Dermis microvascular lymphatic vessel endothelial cell (primary cell): ENCODE measurements at regions not wholly inside any gene's neighbourhood (a gene's known extent, or its start where the extent isn't known, plus 50 kb on each side); places are given as distances from the start of the nearest gene placed in this dataset.

ENCODE experiments used
- DNase-seq, 2 donors: peaks; one replicate each; pipeline versions ENCODE4 v3.0.0 to v3.0.0-alpha.2; 2010; ENCODE audit warnings: low read depth in 2 of 2

GRCh38 chr6:15077006-15077405, 168.9 kb upstream of the JARID2 start:
- DNase-seq = no peak

GRCh38 chr6:15077961-15078360, 167.9 kb upstream of the JARID2 start:
- DNase-seq = no peak

DNA sequence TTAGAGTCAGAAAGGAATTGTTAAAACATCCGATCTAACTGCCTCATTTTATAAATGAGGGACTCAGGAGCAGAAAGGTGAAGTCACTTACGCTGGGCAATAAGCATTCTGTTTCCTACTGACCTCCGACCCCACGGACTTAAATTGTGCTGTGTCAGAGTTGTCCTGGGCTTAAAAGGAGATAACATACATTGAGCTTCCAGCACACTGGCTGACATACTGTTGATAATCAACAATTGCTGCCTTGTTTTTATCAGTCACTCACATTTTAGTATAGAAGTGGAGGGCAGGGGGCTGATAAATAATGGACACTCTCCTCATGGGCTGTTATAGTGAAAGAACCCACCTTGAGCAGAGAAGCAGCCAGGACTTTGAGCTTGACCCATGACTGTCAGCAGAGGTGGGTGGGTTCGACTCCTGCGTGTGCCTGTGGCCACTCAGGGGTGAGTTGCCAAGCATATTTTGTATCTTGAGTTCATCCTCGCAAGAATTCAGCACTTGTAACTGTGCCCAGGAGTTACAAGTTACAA, 166.5 kb upstream of the JARID2 start:
- no peak for DNase-seq

GRCh38 chr6:15080895-15081294, 165.0 kb upstream of the JARID2 start:
- DNase-seq = no peak

DNA sequence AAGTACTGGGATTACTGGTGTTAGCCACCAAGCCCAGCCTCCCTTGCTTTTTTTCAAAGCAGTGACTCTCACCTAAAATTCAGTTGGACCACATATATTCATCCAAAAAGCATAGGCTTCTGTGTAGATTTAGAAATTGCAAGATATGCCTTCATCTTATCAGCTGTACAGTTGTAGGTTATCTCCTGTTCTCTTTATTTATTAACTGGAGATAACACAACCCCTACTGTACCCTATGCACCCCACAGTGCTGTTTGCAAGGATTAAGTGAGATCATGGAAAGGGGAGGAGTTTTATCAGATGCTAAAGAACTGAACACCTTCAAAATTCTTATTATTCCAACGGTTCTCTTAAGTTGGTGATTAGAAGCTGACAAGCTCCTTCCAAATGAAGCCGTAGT, 164.4 kb upstream of the JARID2 start:
- DNase-seq = no peak

GRCh38 chr6:15082708-15083107, 163.2 kb upstream of the JARID2 start:
- DNase-seq = no peak

DNA sequence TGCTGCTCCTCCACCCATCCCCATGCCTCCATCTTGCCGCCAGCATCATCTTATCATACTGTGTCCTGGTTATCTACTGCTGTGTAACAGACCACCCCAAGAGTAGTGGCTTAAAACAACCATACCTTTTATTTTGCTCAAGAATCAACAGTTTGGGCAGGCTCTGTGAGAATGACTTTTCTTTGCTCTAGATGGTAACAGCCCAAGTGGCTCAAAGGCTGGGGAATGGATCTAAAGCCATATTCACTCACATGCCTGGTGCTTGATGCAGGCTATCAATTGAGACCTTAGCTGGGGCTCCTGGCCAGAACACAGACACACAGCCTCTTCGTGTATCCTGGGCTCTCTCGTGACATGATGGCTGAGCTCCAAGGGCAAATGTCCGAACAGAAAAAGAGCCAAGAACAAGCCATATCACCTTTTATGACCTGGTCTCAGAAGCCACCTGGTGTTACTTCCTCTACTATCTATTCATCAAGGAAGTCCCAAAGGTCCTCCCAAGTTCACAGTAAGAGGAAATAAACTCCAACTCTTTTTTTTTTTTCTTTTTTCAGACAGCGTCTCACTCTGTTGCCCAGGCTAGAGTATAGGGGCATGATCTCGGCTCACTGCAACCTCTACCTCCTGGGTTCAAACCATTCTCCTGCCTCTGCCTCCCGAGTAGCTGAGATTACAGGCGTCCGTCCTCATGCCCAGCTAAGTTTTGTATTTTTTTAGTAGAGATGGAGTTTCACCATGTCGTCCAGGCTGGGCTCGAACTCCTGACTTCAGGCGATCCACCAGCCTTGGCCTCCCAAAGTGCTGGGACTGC, 159.3 kb upstream of the JARID2 start:
- no peak for DNase-seq

DNA sequence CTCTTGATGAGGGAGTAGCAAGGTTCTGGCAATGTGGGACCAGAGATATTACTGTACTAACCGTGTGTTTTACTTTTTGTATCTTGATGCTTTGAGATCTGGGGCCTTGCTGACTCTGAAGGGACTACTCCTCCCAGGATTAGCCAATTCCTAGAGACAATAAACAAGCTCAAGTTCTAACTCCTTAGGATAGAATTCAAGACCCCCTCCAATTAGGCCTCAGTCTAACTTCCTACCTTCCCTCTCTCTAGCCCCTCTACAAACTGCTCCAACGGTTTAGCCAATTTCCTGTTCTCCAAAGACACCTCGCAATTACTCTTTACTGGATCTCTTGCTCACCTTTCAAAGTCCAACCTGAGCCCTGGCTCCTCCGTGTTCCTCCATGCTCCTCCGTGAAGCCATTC, 158.7 kb upstream of the JARID2 start:
- DNase-seq = no peak

- DNase-seq = no peak
These were observed 156.8 kb upstream of the JARID2 start for GRCh38 chr6:15088904-15089568.

DNA sequence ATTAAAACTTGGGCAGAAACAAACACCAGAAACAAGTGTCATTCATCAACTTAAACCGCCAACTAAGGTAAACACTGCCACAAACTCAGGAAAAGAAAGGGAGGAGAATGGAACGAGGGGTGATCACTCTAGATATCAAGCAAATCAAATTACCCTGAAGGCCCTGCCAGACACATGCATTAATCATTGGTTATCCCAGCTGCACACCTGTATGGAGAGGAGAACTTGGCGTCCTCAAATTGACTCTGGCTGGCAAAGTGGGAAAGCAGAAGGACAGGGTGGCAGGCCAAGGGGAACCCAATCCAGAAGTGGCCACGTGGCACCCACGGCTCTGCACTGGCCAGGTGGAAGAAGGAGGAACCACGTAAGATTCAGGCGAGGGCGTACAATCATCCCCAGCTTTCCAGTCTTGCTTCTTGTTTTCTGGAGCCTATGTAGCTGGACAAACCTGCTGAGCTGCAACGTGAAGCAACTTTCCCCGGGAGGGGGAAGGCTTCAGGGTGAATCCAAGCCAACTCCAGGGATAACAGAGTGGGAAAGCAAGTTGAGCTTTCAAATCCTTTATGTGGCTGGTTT, 156.2 kb upstream of the JARID2 start:
- DNase-seq = no peak

DNA sequence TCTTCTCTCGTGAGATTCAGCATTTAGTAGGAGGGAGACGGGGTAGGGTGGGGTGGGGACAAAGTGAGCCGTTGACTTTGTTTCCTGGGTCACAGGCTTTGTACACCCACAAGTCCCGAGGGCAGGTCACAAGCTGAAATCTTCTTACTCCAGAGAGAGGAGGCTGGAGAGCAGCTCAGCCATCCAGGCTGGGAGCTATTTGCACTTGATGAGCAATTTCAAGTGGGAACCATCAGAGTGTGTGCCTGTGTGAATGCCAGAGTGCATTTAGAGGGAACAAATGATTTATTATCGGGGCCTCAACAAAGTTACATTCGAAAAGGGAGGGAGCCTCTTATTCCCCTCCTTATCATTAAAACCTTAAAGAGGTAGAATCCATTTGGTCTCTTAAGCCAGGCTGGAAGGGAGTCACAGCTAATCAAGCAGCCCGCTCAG, 155.7 kb upstream of the JARID2 start:
- no peak for DNase-seq

DNA sequence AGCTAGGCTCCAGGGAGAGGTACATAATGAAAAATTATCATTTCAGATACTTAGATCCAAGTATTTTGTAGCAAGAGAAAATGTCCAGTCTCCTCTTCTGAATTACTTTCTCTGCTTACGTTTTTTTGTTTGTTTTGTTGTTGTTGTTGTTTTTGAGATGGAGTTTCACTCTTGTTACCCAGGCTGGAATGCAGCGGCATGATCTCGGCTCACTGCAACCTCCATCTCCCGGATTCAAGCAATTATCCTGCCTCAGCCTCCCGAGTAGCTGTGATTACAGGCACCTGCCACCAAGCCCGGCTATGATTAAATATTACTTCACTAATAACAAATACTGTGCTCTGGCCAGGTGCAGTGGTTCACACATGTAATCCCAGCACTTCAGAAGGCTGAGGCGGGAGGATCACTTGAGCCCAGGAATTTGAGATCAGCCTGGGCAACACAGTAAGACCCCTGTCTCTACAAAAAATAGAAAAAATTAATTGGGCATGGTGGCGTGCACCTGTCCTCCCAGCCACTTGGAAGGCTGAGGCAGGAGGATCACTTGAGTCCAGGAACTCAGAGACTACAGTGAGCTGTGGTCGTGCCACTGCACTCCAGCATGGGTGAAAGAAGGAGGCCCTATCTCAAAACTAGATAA, 155.0 kb upstream of the JARID2 start:
- DNase-seq = no peak

- DNase-seq = no peak
These were observed 148.7 kb upstream of the JARID2 start for GRCh38 chr6:15096894-15097837.

DNA sequence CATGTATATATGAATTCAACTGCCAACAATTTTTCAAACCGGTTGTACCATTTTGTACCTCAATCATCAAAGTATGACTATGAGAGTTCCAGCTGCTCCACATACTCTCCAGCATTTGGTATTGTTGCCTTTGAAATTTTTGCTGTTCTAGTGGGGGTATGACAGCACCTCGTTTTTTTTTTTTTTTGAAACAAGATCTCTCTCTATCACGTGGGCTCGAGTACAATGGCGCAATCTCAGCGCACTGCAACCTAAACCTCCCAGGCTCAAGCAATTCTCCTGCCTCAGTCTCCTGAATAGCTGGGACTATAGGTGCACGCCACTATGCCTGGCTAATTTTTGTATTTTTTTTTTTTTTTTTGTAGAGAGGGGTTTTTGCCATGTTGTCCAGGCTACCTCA, 144.7 kb upstream of the JARID2 start:
- DNase-seq = no peak

DNA sequence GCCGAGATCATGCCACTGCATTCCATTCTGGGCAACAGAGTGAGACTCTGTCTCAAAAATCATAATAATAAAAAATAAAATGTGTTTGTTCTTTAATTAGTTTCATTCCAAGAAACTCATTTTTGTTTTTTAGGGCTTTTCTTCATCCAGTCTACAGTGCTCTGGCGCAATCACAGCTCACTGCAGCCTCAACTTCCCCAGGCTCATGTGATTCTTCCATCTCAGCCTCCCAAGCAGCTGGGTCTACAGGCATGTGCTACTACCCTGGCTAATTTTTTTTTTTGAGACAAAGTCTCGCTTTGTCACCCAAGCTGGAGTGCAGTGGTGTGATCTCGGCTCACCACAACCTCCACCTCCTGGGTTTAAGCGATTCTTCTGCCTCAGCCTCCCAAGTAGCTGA, 143.6 kb upstream of the JARID2 start:
- DNase-seq = no peak

- no peak for DNase-seq
These were observed 138.8 kb upstream of the JARID2 start for GRCh38 chr6:15106958-15107643.

GRCh38 chr6:15107644-15108382, 138.1 kb upstream of the JARID2 start:
- DNase-seq = no peak

- no peak for DNase-seq
These were observed 137.5 kb upstream of the JARID2 start for GRCh38 chr6:15108383-15108715.

DNA sequence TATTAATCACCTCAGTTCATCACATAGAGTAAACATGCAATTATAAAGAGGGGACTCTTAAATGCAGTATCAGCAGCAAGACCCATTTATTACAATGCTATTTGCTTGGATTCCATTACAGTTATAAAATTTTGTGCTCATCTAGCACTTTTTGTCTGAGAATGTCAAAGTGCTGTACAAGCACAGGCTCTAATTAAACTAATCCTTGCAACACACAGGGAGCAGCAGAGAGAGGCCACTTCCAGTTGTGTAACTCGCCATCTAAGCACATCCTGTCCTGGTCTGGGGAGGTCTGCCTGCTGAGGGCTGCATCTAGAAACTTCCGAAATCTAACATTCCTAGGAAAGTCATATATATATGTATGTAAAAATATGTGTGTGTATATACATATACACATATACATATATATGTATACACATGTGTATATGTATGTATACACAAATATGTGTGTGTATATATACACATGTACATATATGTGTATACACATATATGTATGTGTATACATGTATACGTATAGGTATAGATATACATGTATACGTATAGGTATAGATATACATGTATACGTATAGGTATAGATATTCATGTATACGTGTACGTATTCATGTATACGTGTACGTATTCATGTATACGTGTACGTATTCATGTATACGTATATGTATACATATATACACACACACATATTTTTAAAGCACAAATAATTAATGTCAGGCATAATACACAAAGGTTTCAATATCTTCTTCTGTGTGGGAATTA, 136.4 kb upstream of the JARID2 start:
- DNase-seq = no peak
